CD4-positive, alpha-beta T cell (primary cell): ENCODE measurements at regions not wholly inside any gene's neighbourhood (a gene's known extent, or its start where the extent isn't known, plus 50 kb on each side); places are given as distances from the start of the nearest gene placed in this dataset.

Experiments
- ATAC-seq: fragments of 200-7000 bp; cut with Tn5 transposase; one replicate; pipeline ENCODE4 v1.10.0; 2022; ENCODE audit warnings: mild to moderate bottlenecking; ENCODE audit not compliant: poor library complexity
- CTCF ChIA-PET: fragments of 350-600 bp; sonication (Branson Sonifier 250); formaldehyde crosslinking; loops from one replicate; lab custom pipeline; 2021; ENCODE audit warnings: antibody characterized with exemption, inconsistent platforms; lab: Charles Lee
- POLR2A ChIA-PET: fragments of 350-600 bp; sonication (Branson Sonifier 250); formaldehyde crosslinking; loops from one replicate; lab custom pipeline; 2021; ENCODE audit warnings: antibody characterized with exemption, inconsistent platforms; lab: Charles Lee
- DNase-seq, 14 experiments: peaks; one replicate each; pipeline ENCODE4 v3.0.0-alpha.2; 2013 to 2020; ENCODE audit warnings: mixed read lengths in 2 of 14
- H3K27ac ChIP-seq, 2 donors: one replicate each; pipeline versions ENCODE4 v1.5.1 to v1.7.0; 2013; ENCODE audit warnings: low read length in 2 of 2, low read depth in 1 of 2, mild to moderate bottlenecking in 1 of 2
- H3K27me3 ChIP-seq, 2 experiments: 1 replicate in 1 of 2; 2 replicates in 1 of 2; pipeline versions ENCODE4 v1.6.1 to v1.7.0; 2013; ENCODE audit warnings: low read length in 2 of 2, control low read depth in 1 of 2, mild to moderate bottlenecking in 1 of 2, moderate library complexity in 1 of 2; ENCODE audit not compliant: insufficient read depth in 2 of 2, control insufficient read depth in 1 of 2
- H3K36me3 ChIP-seq: one replicate; pipeline ENCODE4 v1.6.1; 2013; ENCODE audit warnings: low read length, control low read depth; ENCODE audit not compliant: insufficient read depth
- H3K4me1 ChIP-seq: one replicate; pipeline ENCODE4 v1.6.1; 2013; ENCODE audit warnings: low read length, control low read depth; ENCODE audit not compliant: insufficient read depth
- H3K4me3 ChIP-seq: one replicate; pipeline ENCODE4 v1.5.1; 2013; ENCODE audit warnings: mild to moderate bottlenecking, low read length, moderate library complexity
- H3K9me3 ChIP-seq, 2 experiments: 1 replicate in 1 of 2; 2 replicates in 1 of 2; pipeline versions ENCODE4 v1.6.1 to v1.7.0; 2013; ENCODE audit warnings: low read length in 2 of 2, mild to moderate bottlenecking in 2 of 2, control low read depth in 1 of 2, moderate library complexity in 1 of 2; ENCODE audit not compliant: control insufficient read depth in 1 of 2, insufficient read depth in 1 of 2
- H3K27ac Mint-ChIP-seq: one replicate; pipeline ENCODE4 v1.8.0; 2020; ENCODE audit warnings: mixed read lengths
- H3K27me3 Mint-ChIP-seq: one replicate; pipeline ENCODE4 v1.8.0; 2021; ENCODE audit warnings: mixed read lengths
- H3K36me3 Mint-ChIP-seq: one replicate; pipeline ENCODE4 v1.8.0; 2021; ENCODE audit warnings: low read depth, mixed read lengths
- H3K4me1 Mint-ChIP-seq: one replicate; pipeline ENCODE4 v1.8.0; 2021; ENCODE audit warnings: low read depth, mixed read lengths
- H3K4me3 Mint-ChIP-seq: one replicate; pipeline ENCODE4 v1.8.0; 2020; ENCODE audit warnings: mild to moderate bottlenecking, mixed read lengths
- H3K9me3 Mint-ChIP-seq: one replicate; pipeline ENCODE4 v1.8.0; 2020; ENCODE audit warnings: mixed read lengths
- CTCF ChIP-seq: fragments of 200-600 bp; IDR thresholded peaks from one replicate; pipeline ENCODE4 v1.8.0; 2022; ENCODE audit warnings: antibody characterized with exemption, mild to moderate bottlenecking
- intact Hi-C, 2 experiments: fragments of 100-400 bp; cut with DNase I in 1 of 2; cut with micrococcal nuclease in 1 of 2; formaldehyde crosslinking; loops; one replicate each; pipeline versions ENCODE4 v1.15.1 to v1.9.0; 2023 to 2025; cut with DNase I, micrococcal nuclease

GRCh38 chr2:180614776-180615175 lies 365.6 kb upstream of the UBE2E3 start:
- Mint-ChIP-seq H3K9me3 (no peaks in the 10 kb centered on the region), H3K4me3 (no peak overlapping the region), H3K27me3 (peaks cover 11% of the 10 kb centered on the region), H3K27ac (no peak overlapping the region), H3K4me1 (no peaks in the 10 kb centered on the region), H3K36me3 (no peaks in the 10 kb centered on the region)
- TF ChIP-seq CTCF, result no peak
- no peak overlapping the region for H3K27ac ChIP-seq
- DNase-seq (no peak), ATAC-seq (no peak)
- ChIA-PET POLR2A (no interaction called here), CTCF (no interaction called here)
- H3K36me3 ChIP-seq, result no peaks in the 10 kb centered on the region
- intact Hi-C loops, result loop anchor here in 1 of 2 experiments (10.0 kb wide), 1 partner anchor 440 kb away; no protein-coding TSS in a partner anchor
- no peak overlapping the region for H3K4me3 ChIP-seq
- H3K27me3 ChIP-seq, result no peaks in the 10 kb centered on the region
- no peaks in the 10 kb centered on the region for H3K4me1 ChIP-seq
- H3K9me3 ChIP-seq, result peaks cover 0 to 4% of the 10 kb centered on the region in 2 experiments

- no peaks in the 10 kb centered on the region for H3K27me3 ChIP-seq
Measured at GRCh38 chr2:180609626-180610340, 370.6 kb upstream of the UBE2E3 start.

GRCh38 chr2:180607514-180608049 lies 372.8 kb upstream of the UBE2E3 start:
- Mint-ChIP-seq H3K9me3 (no peaks in the 10 kb centered on the region), H3K27me3 (no peaks in the 10 kb centered on the region), H3K4me1 (no peaks in the 10 kb centered on the region), H3K36me3 (no peaks in the 10 kb centered on the region), H3K4me3 (no peak overlapping the region), H3K27ac (no peak overlapping the region)
- no peaks in the 10 kb centered on the region for H3K27me3 ChIP-seq
- DNase-seq, result no peak
- ATAC-seq, result no peak
- no peaks in the 10 kb centered on the region for H3K36me3 ChIP-seq
- no peak overlapping the region for H3K4me3 ChIP-seq
- no peaks in the 10 kb centered on the region for H3K4me1 ChIP-seq
- intact Hi-C loops, result no loop called here
- TF ChIP-seq CTCF, result no peak
- no peaks in the 10 kb centered on the region for H3K9me3 ChIP-seq
- CTCF ChIA-PET, result interaction anchor here (1.4 kb wide), 1 partner anchor 19 kb away, joined by 3 read pairs; no protein-coding TSS in a partner anchor
- no peak overlapping the region for H3K27ac ChIP-seq
- POLR2A ChIA-PET, result no interaction called here

More at GRCh38 chr2:180609626-180610340, 370.6 kb upstream of the UBE2E3 start:
- no peaks in the 10 kb centered on the region for H3K4me1 ChIP-seq
- H3K27me3 Mint-ChIP-seq, result no peaks in the 10 kb centered on the region
- H3K9me3 ChIP-seq, result no peaks in the 10 kb centered on the region
- H3K27ac ChIP-seq, result no peak overlapping the region
- CTCF ChIA-PET, result no interaction called here
- H3K27ac Mint-ChIP-seq, result no peak overlapping the region
- H3K36me3 Mint-ChIP-seq, result no peaks in the 10 kb centered on the region
- intact Hi-C loops, result loop anchor here in 1 of 2 experiments (10.0 kb wide), 1 partner anchor 445 kb away; no protein-coding TSS in a partner anchor
- no peak overlapping the region for H3K4me3 Mint-ChIP-seq
- ATAC-seq (no peak), DNase-seq (no peak)
- POLR2A ChIA-PET, result no interaction called here
- no peaks in the 10 kb centered on the region for H3K4me1 Mint-ChIP-seq
- H3K9me3 Mint-ChIP-seq, result no peaks in the 10 kb centered on the region
- no peak overlapping the region for H3K4me3 ChIP-seq
- H3K36me3 ChIP-seq, result no peaks in the 10 kb centered on the region
- TF ChIP-seq CTCF, result no peak
